ENCODE measurements at regions not wholly inside any gene's neighbourhood (a gene's known extent, or its start where the extent isn't known, plus 50 kb on each side); places are given as distances from the start of the nearest gene placed in this dataset.

DNA sequence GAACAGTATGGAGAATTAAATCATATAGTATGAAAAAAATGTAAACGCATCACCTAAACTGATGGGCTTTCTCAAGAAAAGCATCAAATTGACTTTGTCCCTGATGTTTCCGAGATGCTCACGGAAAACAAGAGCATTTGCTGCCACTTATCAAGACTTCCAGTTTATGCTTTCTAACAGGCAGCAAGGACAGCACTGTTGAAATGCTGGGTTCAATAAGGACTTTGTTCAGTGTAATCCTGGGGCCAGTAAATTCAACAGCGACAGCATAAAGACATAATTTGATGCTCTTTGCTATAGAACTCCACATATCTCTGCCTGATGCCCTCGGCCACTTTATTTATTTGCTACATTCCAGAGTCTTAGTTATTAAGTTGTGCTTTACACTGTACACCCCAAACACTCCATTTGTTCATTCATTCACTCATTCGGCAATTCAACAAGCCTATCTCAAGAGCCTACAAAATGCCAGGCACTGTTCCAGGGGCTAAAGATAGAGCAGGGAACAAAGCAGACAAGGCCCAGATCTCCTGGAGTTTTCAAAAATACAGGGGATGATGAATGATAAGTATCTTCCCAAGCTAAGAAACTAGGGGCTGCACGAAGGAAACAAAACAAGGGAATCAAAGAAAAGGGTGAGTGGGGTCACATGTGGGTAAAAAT lies 294.6 kb downstream of the ZNF608 start:
- H3K4me3 ChIP-seq (replicated peaks in 1 of 3; ENCODE audit: insufficient read depth in 1 of 3, low read depth in 1 of 3, low read length in 3 of 3): no peak overlapping the region
- no peaks in the 10 kb centered on the region for H3K9me1 ChIP-seq (replicated peaks; ENCODE audit: control insufficient read depth, extremely low read depth, insufficient read depth, low read length)
- no peak overlapping the region for H3K27ac ChIP-seq (ENCODE audit: insufficient read depth, low read depth, low read length)
- H3K9me3 ChIP-seq (replicated peaks; ENCODE audit: control insufficient read depth, insufficient read depth, low read length): no peaks in the 10 kb centered on the region
- H3K4me2 ChIP-seq (ENCODE audit: insufficient read depth, low read length): no peak overlapping the region
- H3K9ac ChIP-seq (replicated peaks; ENCODE audit: extremely low read depth, insufficient read depth, low read length): no peak overlapping the region
- intact Hi-C loops (cut with micrococcal nuclease): no loop called here
- H3K79me2 ChIP-seq (ENCODE audit: control insufficient read depth, insufficient read depth, low read length): no peaks in the 10 kb centered on the region
- ChIA-PET CTCF (no interaction called here), POLR2A (no interaction called here)
- H3K27me3 ChIP-seq (ENCODE audit: control insufficient read depth in 2 of 2, insufficient read depth in 2 of 2, low read length in 2 of 2): peaks cover 0 to 1% of the 10 kb centered on the region in 2 experiments
- H4K20me1 ChIP-seq (replicated peaks; ENCODE audit: control insufficient read depth, extremely low read depth, insufficient read depth, low read length): no peaks in the 10 kb centered on the region
- no peak overlapping the region for H2AFZ ChIP-seq (ENCODE audit: low read depth, low read length)
- dilution Hi-C loops (cut with MboI; ENCODE audit: extremely low pct_ligation_motif_present, low sequenced_read_pairs): no loop called here
- FAIRE-seq (no peak), DNase-seq (ENCODE audit: low read depth, low spot score) (no peak)
- no TSS peak for BruUV-seq (replicated peaks)
- TF ChIP-seq, protein P1, sequence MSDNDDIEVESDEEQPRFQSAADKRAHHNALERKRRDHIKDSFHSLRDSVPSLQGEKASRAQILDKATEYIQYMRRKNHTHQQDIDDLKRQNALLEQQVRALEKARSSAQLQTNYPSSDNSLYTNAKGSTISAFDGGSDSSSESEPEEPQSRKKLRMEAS (IDR thresholded peaks at IDR 0.05; ENCODE audit: insufficient read depth, insufficient read length): no peak
- TF ChIP-seq JUN (IDR thresholded peaks at IDR 0.05; ENCODE audit: borderline replicate concordance, insufficient read depth, insufficient read length, low read depth): no peak
- no peak for TF ChIP-seq POLR2AphosphoS5 (IDR thresholded peaks at IDR 0.05; ENCODE audit: insufficient read depth, low read depth, low read length)
- TF ChIP-seq, protein P2, sequence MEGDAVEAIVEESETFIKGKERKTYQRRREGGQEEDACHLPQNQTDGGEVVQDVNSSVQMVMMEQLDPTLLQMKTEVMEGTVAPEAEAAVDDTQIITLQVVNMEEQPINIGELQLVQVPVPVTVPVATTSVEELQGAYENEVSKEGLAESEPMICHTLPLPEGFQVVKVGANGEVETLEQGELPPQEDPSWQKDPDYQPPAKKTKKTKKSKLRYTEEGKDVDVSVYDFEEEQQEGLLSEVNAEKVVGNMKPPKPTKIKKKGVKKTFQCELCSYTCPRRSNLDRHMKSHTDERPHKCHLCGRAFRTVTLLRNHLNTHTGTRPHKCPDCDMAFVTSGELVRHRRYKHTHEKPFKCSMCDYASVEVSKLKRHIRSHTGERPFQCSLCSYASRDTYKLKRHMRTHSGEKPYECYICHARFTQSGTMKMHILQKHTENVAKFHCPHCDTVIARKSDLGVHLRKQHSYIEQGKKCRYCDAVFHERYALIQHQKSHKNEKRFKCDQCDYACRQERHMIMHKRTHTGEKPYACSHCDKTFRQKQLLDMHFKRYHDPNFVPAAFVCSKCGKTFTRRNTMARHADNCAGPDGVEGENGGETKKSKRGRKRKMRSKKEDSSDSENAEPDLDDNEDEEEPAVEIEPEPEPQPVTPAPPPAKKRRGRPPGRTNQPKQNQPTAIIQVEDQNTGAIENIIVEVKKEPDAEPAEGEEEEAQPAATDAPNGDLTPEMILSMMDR (IDR thresholded peaks at IDR 0.05; ENCODE audit: extremely low read depth in 1 of 2, insufficient read depth in 1 of 2, low read depth in 1 of 2, low read length in 2 of 2): no peak
- no peak for TF ChIP-seq GATA2 (IDR thresholded peaks at IDR 0.05; ENCODE audit: insufficient read depth, insufficient read length, low read depth, low read length)
- no peak for TF ChIP-seq EZH2 (IDR thresholded peaks at IDR 0.05; ENCODE audit: borderline replicate concordance, low read depth, low read length, severe bottlenecking)
- no peak for TF ChIP-seq FOS (IDR thresholded peaks at IDR 0.05; ENCODE audit: borderline replicate concordance, insufficient read depth, low read length)
- no peak for TF ChIP-seq POLR2A (IDR thresholded peaks at IDR 0.05; ENCODE audit: low read depth, low read length)
- TF ChIP-seq MYC (IDR thresholded peaks at IDR 0.05; ENCODE audit: low read depth, low read length): no peak
- H3K36me3 ChIP-seq (ENCODE audit: control insufficient read depth in 2 of 2, extremely low read depth in 1 of 2, insufficient read depth in 2 of 2, low read length in 2 of 2): no peaks in the 10 kb centered on the region
- H3K4me1 ChIP-seq (ENCODE audit: control insufficient read depth, extremely low read depth, insufficient read depth, low read length): no peaks in the 10 kb centered on the region

Data from endothelial cell of umbilical vein (primary cell).